GM18526 (cell line): ENCODE measurements at regions not wholly inside any gene's neighbourhood (a gene's known extent, or its start where the extent isn't known, plus 50 kb on each side); places are given as distances from the start of the nearest gene placed in this dataset.

Experiments
- POLR2A ChIP-seq: IDR thresholded peaks from 3 replicates; pipeline ENCODE4 v1.6.1; 2011; ENCODE audit not compliant: insufficient read length; ENCODE audit errors: extremely low read depth

- no peak for TF ChIP-seq POLR2A
These were observed 191.7 kb downstream of the SPTSSA start for GRCh38 chr14:34270361-34270760.

- TF ChIP-seq POLR2A: no peak
These were observed 195.7 kb downstream of the SPTSSA start for GRCh38 chr14:34266344-34266743.

GRCh38 chr14:34262127-34262910 is 199.7 kb downstream of the SPTSSA start:
- TF ChIP-seq POLR2A: no peak

GRCh38 chr14:34259996-34260395 is 202.0 kb downstream of the SPTSSA start:
- TF ChIP-seq POLR2A: no peak

DNA sequence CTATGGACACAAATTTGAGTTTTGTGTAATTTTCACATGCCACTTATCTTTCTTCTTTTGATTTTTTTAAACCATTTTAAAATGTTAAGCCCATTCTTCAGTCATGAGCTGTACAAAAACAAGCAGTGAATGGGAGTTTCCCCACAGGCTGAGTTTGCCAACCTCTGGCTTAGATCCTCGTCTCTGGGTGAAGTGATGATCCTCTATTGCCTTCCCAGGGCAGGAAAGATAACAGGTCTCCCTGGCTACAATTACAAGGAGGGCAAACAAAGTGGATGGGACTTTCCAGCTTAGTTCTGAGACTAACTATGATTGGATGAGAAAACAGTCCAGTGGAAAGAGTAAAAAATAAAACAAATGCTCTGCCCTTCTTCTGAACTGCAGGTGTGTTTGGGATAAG is 203.7 kb downstream of the SPTSSA start:
- no peak for TF ChIP-seq POLR2A

GRCh38 chr14:34257505-34257904 is 204.5 kb downstream of the SPTSSA start:
- no peak for TF ChIP-seq POLR2A

DNA sequence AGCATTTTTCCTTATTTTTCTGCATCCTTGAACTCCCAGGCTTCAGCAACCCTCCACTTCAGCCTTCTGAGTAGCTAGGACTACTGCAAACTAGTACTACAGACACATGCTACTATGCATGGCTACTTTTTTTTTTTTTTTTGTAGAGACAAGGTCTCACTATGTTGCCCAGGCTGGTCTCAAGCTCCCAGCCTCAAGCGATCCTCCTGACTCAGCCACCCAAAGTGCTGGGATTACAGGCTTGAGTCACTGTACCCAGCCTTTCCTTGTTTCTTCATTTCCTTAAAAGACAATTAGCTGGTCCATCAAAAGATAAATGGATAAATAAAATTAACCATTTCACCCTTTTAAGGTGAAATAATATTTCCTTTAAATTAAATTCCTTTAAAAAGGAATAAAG is 205.8 kb downstream of the SPTSSA start:
- TF ChIP-seq POLR2A: no peak

- TF ChIP-seq POLR2A: no peak
These were observed 207.5 kb downstream of the SPTSSA start for GRCh38 chr14:34254571-34254970.

GRCh38 chr14:34254031-34254430 is 208.0 kb downstream of the SPTSSA start:
- no peak for TF ChIP-seq POLR2A

DNA sequence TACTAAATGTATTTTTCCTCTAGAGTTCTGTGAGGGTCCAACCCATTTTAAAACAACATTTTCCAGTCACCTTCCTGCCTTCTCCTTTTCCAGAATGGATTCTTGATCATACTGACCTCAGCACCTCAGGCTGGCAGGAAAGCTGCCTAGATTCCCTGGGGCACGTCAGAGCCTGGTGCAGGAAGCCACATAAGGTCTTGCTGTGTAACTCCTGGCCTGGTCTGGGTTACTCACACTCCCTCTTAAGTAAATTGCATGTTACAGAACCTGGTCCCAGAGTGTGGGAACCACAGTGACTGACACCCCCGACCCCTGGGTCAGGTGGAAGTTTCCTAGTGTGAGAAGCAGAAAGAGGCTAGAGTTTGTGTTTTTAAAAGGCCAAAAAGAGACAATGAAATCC is 209.8 kb downstream of the SPTSSA start:
- no peak for TF ChIP-seq POLR2A

- TF ChIP-seq POLR2A: no peak
These were observed 210.4 kb downstream of the SPTSSA start for GRCh38 chr14:34251662-34252061.

GRCh38 chr14:34250959-34251358 is 211.1 kb downstream of the SPTSSA start:
- TF ChIP-seq POLR2A: no peak

- TF ChIP-seq POLR2A: no peak
These were observed 214.4 kb downstream of the SPTSSA start for GRCh38 chr14:34247605-34248004.

DNA sequence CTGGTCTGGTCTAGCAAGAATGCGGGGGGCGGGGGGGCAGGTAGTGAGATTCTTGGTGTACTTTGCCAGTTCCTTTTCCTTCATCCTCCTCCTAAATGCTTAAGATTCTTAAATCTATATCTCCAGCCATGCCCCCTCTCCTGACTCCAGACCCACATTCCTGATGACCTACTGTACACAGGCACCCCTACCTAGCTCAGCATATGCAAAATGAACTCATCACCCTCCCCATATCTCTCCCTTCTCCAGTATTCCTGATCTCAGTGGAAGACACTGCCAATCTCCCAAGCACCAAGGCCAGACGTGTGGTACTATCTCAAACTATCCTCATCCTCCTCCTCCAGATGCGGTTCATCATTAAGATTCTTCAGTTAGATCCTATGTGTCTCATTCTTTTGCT is 215.8 kb downstream of the SPTSSA start:
- TF ChIP-seq POLR2A: no peak

DNA sequence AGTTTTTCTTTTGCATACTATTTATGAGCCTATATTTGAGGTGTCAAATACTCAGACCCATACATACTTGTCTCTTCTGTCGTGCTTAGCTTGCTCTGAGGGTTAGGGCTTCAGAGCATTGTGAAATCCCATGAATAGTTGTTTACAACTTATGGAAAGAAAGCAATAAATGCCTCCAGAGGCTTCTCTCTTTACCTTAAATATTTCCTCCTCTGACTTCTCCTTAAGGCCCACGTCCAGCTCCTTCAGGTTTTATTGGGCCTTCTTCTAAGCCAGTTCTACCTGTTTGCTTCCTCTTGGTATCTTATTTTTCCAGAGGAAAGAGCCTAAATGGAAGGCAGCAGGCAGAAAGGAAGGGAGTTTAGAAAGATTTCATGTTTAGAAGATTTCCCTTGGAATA is 218.6 kb downstream of the SPTSSA start:
- TF ChIP-seq POLR2A: no peak

GRCh38 chr14:34243001-34243400 is 219.0 kb downstream of the SPTSSA start:
- no peak for TF ChIP-seq POLR2A

DNA sequence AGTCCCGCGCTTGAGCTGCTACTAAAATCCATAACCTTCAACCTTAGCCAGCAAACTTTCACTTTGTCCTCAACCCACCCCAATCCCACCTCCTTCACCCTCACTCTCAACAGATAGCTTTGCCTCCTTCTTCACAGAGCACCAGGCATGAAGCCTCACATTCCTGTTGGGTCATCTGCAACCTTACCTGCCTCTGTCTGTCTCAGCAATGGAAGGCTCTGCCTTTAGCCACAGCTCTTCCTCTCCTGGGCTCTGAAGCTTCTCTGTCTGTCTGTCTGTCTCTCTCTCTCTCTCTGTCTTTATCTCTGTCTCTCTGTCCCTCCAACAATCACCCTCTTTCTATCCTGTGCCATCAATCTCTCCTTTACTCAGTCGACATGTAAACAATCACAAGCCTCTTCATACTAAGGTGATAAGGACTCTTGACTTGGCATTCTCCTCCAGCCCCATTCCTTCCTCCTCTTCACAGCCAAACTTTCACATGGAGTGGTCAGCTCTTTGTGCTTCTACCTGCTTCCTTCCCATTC is 220.8 kb downstream of the SPTSSA start:
- TF ChIP-seq POLR2A: no peak
